ENCODE measurements at regions not wholly inside any gene's neighbourhood (a gene's known extent, or its start where the extent isn't known, plus 50 kb on each side); places are given as distances from the start of the nearest gene placed in this dataset.
"Not testable (repeated sequence)": the region's sequence is repeated elsewhere in the genome, so short reads cannot be mapped to it uniquely, and the experiment has no call there.

- Histone ChIP-seq H3K9me3 (replicated peaks; ENCODE audit: control insufficient read depth, insufficient read depth, low read length) (no peaks in the 10 kb centered on the region), H3K36me3 (ENCODE audit: control insufficient read depth in 2 of 2, extremely low read depth in 1 of 2, insufficient read depth in 2 of 2, low read length in 2 of 2) (no peaks in the 10 kb centered on the region), H3K4me1 (ENCODE audit: control insufficient read depth, extremely low read depth, insufficient read depth, low read length) (no peaks in the 10 kb centered on the region), H2AFZ (ENCODE audit: low read depth, low read length) (no peak overlapping the region), H3K9me1 (replicated peaks; ENCODE audit: control insufficient read depth, extremely low read depth, insufficient read depth, low read length) (no peaks in the 10 kb centered on the region), H3K4me2 (ENCODE audit: insufficient read depth, low read length) (no peak overlapping the region), H3K4me3 (replicated peaks in 1 of 3; ENCODE audit: insufficient read depth in 1 of 3, low read depth in 1 of 3, low read length in 3 of 3) (no peak overlapping the region), H3K27me3 (ENCODE audit: control insufficient read depth in 2 of 2, insufficient read depth in 2 of 2, low read length in 2 of 2) (no peaks in the 10 kb centered on the region), H3K79me2 (ENCODE audit: control insufficient read depth, insufficient read depth, low read length) (no peaks in the 10 kb centered on the region), H3K27ac (ENCODE audit: insufficient read depth, low read depth, low read length) (no peak overlapping the region), H3K9ac (replicated peaks; ENCODE audit: extremely low read depth, insufficient read depth, low read length) (no peak overlapping the region), H4K20me1 (replicated peaks; ENCODE audit: control insufficient read depth, extremely low read depth, insufficient read depth, low read length) (no peaks in the 10 kb centered on the region)
- FAIRE-seq (no peak), DNase-seq (ENCODE audit: low read depth, low spot score) (no peak)
- ChIA-PET CTCF (no interaction called here), POLR2A (no interaction called here)
- no TSS peak for BruUV-seq (replicated peaks)
- dilution Hi-C loops (cut with MboI; ENCODE audit: extremely low pct_ligation_motif_present, low sequenced_read_pairs), result no loop called here
- intact Hi-C loops (cut with micrococcal nuclease), result no loop called here
- no peak for TF ChIP-seq MAX (IDR thresholded peaks at IDR 0.05; ENCODE audit: insufficient read depth, insufficient read length)
- TF ChIP-seq GATA2 (IDR thresholded peaks at IDR 0.05; ENCODE audit: insufficient read depth, insufficient read length, low read depth, low read length), result no peak
- no peak for TF ChIP-seq POLR2A (IDR thresholded peaks at IDR 0.05; ENCODE audit: low read depth, low read length)
- TF ChIP-seq CTCF (IDR thresholded peaks at IDR 0.05; ENCODE audit: extremely low read depth in 1 of 2, insufficient read depth in 1 of 2, low read depth in 1 of 2, low read length in 2 of 2), result no peak
- TF ChIP-seq FOS (IDR thresholded peaks at IDR 0.05; ENCODE audit: borderline replicate concordance, insufficient read depth, low read length), result no peak
- TF ChIP-seq EZH2 (IDR thresholded peaks at IDR 0.05; ENCODE audit: borderline replicate concordance, low read depth, low read length, severe bottlenecking), result no peak
- no peak for TF ChIP-seq MYC (IDR thresholded peaks at IDR 0.05; ENCODE audit: low read depth, low read length)
- no peak for TF ChIP-seq POLR2AphosphoS5 (IDR thresholded peaks at IDR 0.05; ENCODE audit: insufficient read depth, low read depth, low read length)
- TF ChIP-seq JUN (IDR thresholded peaks at IDR 0.05; ENCODE audit: borderline replicate concordance, insufficient read depth, insufficient read length, low read depth), result no peak
Observed at GRCh38 chr5:129284010-129284409, 176.1 kb upstream of the ADAMTS19 start.

- FAIRE-seq; H3K9ac ChIP-seq (replicated peaks; ENCODE audit: extremely low read depth, insufficient read depth, low read length); intact Hi-C loops (cut with micrococcal nuclease); H3K4me3 ChIP-seq (replicated peaks in 1 of 3; ENCODE audit: insufficient read depth in 1 of 3, low read depth in 1 of 3, low read length in 3 of 3); H4K20me1 ChIP-seq (replicated peaks; ENCODE audit: control insufficient read depth, extremely low read depth, insufficient read depth, low read length); DNase-seq (ENCODE audit: low read depth, low spot score); POLR2A ChIA-PET; dilution Hi-C loops (cut with MboI; ENCODE audit: extremely low pct_ligation_motif_present, low sequenced_read_pairs); H2AFZ ChIP-seq (ENCODE audit: low read depth, low read length); H3K27ac ChIP-seq (ENCODE audit: insufficient read depth, low read depth, low read length); H3K27me3 ChIP-seq (ENCODE audit: control insufficient read depth in 2 of 2, insufficient read depth in 2 of 2, low read length in 2 of 2); H3K36me3 ChIP-seq (ENCODE audit: control insufficient read depth in 2 of 2, extremely low read depth in 1 of 2, insufficient read depth in 2 of 2, low read length in 2 of 2); H3K4me2 ChIP-seq (ENCODE audit: insufficient read depth, low read length); H3K79me2 ChIP-seq (ENCODE audit: control insufficient read depth, insufficient read depth, low read length); BruUV-seq (replicated peaks); H3K9me3 ChIP-seq (replicated peaks; ENCODE audit: control insufficient read depth, insufficient read depth, low read length); H3K9me1 ChIP-seq (replicated peaks; ENCODE audit: control insufficient read depth, extremely low read depth, insufficient read depth, low read length); CTCF ChIA-PET; H3K4me1 ChIP-seq (ENCODE audit: control insufficient read depth, extremely low read depth, insufficient read depth, low read length): not testable (repeated sequence)
Observed at GRCh38 chr5:129294216-129294615, 165.9 kb upstream of the ADAMTS19 start.
